ENCODE measurements at regions not wholly inside any gene's neighbourhood (a gene's known extent, or its start where the extent isn't known, plus 50 kb on each side); places are given as distances from the start of the nearest gene placed in this dataset.
A peak's percentile ranks its signal among the peaks of the same experiment; 100 is the strongest.
"Not testable (repeated sequence)": the region's sequence is repeated elsewhere in the genome, so short reads cannot be mapped to it uniquely, and the experiment has no call there.

DNA sequence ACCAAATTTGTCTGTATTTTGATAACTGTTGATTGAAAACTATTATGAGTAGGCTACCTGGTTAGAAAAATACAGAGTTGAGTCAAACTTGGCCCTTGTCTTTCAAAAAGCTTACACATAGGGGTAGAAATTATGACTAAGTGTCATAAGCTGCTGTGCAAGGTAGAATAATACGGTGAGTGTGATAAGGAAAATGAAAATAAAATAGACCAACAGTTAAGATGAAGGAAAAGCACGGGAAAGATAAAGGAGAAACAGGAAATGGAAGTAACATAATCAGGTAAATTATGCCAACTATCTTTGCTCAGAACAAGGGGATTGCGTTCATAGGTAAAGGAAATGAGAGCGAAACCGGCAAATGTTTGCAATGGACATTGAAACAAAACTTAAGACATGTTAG, 302.5 kb downstream of the PCDH7 start:
- no peak for DNase-seq

DNA sequence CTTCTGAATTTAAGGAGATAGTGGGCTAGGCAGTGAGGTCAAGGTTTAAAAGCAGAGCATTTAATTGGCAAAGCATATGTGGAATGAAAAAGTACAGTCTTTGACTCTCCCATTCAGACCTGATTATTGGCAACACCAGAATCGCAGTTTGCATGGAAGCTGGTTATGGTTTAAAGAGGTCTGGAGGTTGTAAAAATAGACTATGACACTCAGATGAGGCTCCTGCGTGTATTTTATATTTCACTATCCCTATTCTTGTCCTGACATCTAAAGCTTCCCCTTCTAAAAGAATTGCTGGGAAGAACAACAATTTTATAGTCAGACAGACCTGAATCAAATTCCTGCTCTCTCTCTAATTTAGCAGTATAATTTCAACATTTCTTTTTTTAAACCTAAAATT, 302.9 kb downstream of the PCDH7 start:
- no peak for DNase-seq

DNA sequence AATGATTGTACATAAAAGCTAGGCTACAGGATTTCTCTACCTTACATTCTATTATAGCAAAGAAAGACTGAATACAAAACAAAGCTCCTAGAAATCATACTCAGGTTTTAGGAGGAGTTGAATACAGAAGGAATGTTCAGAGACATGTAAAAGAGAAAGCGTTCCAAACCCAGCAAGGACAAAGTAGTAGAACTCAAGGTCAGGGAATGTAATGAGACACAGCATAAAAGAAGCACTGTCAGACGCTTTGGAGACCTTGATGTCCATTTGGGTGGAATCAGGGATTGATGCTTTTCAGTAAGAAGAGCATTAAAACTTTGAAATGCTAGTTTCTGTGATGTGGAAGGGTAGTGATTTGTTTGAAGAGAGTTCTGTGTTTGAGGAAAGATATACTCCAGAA, 303.6 kb downstream of the PCDH7 start:
- DNase-seq, result no peak

- not testable (repeated sequence) for DNase-seq
Observed at GRCh38 chr4:31024781-31025180, 304.6 kb downstream of the PCDH7 start.

GRCh38 chr4:31026256-31026655, 306.1 kb downstream of the PCDH7 start:
- no peak for DNase-seq

DNA sequence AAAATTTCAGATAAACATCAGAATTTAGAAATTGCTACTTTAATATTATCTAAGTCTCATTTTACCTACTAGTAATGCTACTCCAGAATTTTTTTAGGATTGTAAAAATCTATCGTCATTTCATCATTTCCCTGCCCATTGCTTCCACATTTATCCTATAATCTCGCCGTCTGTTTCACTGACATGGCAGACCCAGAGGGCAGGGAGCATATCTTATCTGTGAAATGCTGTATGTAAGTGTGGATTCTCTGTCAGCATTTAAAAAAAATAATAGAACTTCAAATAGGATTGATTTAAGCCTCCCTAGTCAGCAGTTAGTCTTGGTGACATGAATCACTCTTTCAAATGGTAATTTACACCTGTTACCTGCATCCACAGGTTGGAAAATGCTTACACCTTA, 314.4 kb downstream of the PCDH7 start:
- DNase-seq, result no peak

GRCh38 chr4:31035761-31036160, 315.6 kb downstream of the PCDH7 start:
- no peak for DNase-seq

DNA sequence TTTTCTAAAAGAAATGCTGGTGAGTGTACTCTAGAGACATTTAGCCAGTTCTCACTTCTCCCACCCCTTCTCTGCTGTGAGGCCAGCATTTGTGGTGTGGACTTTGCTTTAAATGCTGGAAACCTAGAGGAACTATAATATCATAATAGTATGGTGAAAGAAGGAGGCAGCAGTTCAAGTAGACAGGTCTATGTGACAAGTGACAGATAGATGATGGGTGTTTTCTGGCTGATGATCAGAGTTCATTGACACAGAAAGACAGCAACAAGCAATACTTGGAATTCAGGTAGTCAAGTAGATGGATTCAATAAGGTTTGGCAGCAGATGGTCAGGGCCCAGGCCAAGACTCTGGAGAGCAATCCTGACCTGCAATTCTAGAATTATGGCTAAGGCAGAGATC, 317.5 kb downstream of the PCDH7 start:
- DNase-seq, result no peak

GRCh38 chr4:31039382-31039781, 319.2 kb downstream of the PCDH7 start:
- DNase-seq, result no peak

DNA sequence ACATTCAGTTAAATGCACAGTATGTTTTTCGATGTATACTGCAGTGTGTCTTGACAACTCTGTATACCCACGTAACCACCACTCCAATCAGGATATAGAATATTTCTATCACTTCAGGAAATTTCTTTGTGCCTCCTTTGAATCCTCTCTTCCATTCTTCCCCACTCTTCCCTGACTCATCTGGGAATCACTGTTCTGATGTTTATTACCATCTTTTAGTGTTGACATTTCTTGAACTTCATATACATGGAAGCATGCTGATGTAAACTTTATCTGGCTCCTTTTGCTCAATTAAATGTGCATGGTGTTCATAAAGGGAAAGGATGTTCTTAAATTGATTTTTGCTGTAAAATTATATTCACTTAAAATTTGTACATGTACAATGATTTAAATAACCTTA, 319.9 kb downstream of the PCDH7 start:
- no peak for DNase-seq

- DNase-seq, result no peak
Observed at GRCh38 chr4:31041385-31041784, 321.2 kb downstream of the PCDH7 start.

DNA sequence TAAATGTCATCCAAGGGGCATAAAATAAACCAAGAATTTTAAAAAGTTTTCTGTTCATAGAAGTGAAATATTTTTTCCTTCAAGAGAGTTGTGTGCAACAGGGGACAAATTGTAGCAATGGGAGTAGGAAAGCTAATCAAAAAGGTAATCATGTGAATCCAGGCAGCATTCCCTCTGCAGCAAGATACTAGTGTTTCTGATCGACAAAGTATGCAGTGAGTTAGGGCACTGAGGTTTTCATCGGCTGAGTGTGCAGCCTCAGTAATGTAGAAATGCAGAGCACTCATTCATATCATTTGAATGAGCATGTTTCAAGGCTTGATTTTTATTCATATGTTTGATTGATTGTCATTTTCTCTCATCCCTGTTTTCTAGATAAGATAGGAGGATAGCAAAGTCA, 321.7 kb downstream of the PCDH7 start:
- DNase-seq, result no peak

GRCh38 chr4:31043382-31044062, 323.4 kb downstream of the PCDH7 start:
- DNase-seq, result no peak

DNA sequence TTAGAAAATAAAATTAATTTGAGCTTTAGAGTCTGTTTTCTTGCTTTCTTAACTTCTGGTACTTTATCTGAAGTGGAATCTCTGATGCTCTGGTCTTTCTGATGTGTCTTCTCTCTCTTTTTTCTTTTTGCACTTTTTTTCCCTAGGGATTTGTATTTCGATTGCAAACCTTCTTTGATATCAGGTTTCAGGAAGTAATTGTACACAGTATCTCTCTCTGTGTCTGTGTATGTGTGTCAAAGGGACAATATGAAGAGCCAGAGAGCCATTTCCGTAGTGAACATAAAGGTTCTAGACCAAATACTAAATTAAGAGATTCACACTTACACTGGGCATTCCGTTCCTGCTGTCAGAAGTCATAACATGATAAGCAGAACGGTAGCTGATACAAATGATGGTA, 325.0 kb downstream of the PCDH7 start:
- DNase-seq, result no peak

GRCh38 chr4:31045724-31046318, 325.7 kb downstream of the PCDH7 start:
- DNase-seq, result peak in 1 of 2 experiments; percentile 25

DNA sequence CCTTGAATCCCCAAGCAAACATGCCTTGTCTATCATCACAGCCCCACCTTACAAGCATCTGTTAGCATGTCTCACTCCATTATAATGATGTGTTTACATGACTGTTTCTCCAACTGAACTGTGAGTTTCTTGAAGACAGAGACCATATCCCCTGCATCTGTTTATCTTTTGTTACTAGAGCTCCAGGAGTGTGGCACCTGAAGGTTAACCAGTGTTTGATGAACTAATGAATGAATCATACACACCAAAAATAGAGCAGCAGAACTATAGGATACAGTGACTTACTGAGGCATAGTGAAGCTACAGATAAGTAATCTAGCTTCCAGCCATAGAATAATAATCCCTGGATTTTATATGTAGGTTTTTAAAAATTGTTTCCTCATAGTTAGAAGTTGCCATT, 331.0 kb downstream of the PCDH7 start:
- DNase-seq, result no peak

DNA sequence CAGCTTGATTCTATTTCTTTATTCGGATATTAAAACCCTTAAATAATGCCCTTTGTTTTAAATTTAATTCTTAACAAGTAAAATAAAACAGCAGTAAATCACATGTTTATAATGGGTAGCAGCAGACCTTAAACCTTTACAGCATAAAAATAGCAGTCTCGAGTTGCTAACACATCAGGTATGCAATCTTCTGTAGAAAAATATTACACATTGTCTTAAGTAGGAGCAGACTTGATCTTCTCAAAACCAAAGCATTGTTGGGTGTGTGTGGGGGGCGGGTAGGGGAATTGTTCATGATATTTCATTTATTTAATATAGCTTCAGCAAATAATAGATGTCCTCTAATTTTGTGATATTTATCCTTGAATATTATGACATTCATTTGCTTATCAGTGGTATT, 331.4 kb downstream of the PCDH7 start:
- DNase-seq, result no peak

GRCh38 chr4:31052519-31052918, 332.4 kb downstream of the PCDH7 start:
- no peak for DNase-seq

DNA sequence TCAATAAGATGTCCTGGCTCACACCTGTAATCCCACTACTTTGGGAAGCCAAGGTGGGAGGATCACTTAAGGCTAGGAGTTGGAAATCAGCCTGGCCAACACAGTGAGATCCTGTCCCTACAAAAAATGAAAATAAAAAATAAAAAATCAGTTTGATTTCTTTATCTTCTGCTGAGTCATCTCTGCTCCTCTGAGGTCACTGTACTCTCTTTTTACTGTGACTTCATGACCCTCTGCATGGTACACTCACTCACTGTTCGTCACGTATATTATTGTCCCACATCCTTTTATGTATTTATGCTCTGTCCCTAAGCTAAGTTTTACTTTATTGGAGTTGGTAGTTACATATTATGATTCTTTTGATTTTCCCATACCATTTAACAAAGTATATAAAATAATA, 333.3 kb downstream of the PCDH7 start:
- DNase-seq, result no peak

DNA sequence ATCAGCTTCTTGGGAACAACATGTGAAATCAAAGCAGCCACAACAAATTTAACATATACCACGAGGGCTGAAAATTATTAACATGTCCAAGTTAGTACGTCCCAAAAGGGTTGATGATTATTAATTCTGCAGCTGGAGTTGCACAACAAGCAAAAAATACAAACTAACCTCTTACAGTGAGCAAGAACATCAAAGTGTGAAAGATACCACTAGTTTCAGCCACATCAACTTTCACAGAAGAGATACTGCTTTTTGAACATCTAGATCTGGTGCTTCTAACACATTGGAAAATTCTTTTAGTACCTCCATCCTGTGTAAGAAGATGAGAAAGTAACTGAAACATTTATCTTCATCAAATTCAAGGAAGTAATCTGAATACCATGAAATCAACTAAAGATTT, 334.1 kb downstream of the PCDH7 start:
- DNase-seq, result no peak

GRCh38 chr4:31058656-31059055, 338.5 kb downstream of the PCDH7 start:
- no peak for DNase-seq

DNA sequence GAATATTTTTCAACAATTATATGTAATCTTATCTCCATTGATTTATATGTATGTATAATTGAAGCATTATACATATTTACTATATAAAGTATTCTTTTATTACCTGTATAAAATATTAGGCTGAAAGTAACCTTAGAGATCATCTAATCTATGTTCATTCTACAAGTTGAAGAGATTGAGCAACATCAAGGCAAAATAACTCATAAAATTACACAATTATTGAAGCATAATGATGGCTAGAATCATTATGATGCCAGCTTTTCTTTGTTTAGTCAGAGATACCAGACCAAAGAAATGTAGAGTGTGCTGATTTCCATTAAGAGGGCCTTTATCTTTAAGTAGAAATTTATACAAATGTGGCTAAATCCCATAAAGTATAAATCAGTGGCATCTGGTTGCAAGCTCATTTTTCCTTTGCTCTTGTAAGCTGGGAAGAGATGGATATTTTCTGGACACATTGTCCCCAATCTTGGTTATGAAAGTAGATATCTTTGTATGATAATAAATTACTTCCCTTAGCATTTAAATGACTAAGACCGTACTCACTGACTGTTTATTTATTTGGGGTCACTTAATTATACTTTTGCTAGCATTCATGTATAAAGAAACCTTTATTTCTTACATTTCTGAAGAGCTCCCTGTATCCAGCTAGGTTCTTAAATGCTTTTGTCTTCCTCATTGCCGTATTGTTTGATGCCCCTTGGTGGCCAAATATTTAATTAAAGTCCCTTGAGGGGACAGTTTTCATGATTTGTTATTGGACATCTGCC, 339.8 kb downstream of the PCDH7 start:
- no peak for DNase-seq

GRCh38 chr4:31065086-31065485, 344.9 kb downstream of the PCDH7 start:
- DNase-seq, result no peak
